Activated CD8-positive, alpha-beta memory T cell treated with anti-CD3 and anti-CD28 coated beads, Interleukin-2, amount 50 U/mL, for 1 hour (primary cell): ENCODE measurements at regions not wholly inside any gene's neighbourhood (a gene's known extent, or its start where the extent isn't known, plus 50 kb on each side); places are given as distances from the start of the nearest gene placed in this dataset.

ENCODE experiments used
- DNase-seq: peaks from one replicate; pipeline ENCODE4 v3.0.0-alpha.2; 2020; ENCODE audit errors: extremely low read depth

GRCh38 chr9:8262625-8263622 is 463.3 kb upstream of the DMAC1 start:
- DNase-seq: no peak

DNA sequence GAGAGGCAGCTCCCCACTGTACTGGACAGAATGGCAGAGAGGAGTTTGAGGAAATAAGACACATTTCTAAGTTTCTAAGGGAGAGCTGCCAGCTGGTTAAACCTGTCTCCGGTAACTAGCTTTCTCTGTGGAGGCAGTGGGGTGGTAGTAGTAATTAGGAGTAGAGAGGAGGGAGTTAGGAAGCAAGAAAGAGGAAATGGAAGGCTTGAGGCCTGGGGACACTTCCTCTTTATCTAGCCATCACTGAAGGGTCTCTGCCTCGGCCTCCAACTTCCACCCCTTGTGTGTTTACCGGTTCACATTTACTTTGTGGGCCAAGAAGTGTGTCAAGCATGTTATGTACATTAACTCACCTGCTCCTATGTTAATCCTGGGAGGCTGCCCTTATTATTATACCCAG is 462.2 kb upstream of the DMAC1 start:
- DNase-seq: no peak

GRCh38 chr9:8259028-8259427 is 459.4 kb upstream of the DMAC1 start:
- DNase-seq: no peak

DNA sequence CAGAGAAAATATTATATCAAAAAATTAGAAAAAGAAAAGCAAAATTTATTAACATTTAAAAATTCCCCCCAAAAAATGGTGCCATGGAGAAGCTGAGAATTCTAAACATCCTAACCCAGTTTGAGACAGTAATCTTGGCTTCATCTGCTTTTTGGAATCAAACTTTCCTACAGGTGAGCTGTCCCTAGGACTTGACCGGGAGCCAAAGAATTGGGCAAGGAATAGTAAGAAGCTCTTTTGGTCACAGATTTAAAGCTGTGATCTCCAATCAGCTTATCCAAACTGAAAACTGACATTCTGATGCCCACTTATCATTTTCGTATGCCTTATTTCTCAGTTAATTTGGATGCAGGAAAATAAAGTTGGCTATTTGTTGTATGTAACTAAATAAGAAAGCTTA is 457.3 kb upstream of the DMAC1 start:
- no peak for DNase-seq

DNA sequence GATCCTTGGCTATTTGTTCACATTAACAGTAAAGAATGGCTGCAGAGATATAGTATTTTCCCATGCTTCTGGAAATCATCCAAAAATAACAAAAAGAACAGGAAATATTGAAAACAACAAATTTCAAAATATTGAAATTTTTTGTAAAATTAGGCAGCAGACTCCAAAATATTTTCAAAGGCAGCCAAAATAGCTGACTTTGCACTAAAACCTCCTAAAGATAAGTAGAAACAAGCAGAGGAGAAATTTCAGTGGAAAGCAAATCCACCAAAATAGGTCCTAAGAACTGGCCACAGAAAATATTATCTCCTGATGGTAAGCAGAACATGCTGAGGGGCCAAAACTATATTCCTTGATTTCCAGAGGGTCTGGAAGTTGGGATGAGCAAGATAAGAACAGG is 456.3 kb upstream of the DMAC1 start:
- DNase-seq: no peak

GRCh38 chr9:8254541-8254940 is 455.0 kb upstream of the DMAC1 start:
- DNase-seq: no peak

GRCh38 chr9:8252445-8252844 is 452.9 kb upstream of the DMAC1 start:
- DNase-seq: no peak

DNA sequence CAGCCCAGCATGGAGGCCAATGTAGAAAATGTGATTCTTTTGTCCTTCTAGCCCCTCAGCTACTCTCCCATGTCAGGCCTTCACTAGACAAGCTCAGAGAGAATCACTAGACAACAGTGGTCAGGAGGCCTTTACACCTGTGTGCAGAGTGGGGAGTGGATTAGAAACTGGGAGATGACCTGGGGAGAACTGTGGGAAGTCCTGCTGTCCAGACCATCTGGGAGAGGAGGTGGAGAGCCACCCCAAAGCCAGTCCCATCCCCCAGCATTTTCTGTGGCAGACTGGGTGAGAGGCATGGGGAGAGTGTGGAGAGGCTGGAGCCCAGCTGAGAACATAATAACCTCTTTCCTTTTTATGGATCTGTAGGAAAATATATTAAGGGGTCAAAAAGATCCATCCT is 452.0 kb upstream of the DMAC1 start:
- no peak for DNase-seq

GRCh38 chr9:8244505-8245092 is 445.0 kb upstream of the DMAC1 start:
- no peak for DNase-seq

- DNase-seq: no peak
Observed at GRCh38 chr9:8241201-8241600, 441.6 kb upstream of the DMAC1 start.

DNA sequence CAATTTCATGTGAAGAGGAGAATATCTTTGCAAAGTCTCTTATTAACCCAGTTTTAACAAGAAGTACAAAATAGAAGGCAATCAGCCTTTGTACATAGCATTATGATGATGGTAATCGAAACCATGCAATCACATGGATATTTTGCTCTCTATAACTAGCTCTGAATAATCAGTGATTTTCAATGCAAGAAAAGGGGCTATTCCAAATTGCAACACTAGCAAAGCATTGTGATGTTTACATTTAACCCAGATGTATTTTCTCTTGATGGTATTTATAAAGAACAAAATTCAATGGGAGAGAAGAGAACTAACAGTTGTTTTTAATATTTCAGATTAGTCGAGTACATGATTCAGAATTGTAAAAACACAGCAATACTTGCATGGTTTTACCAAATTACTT is 437.5 kb upstream of the DMAC1 start:
- no peak for DNase-seq

- DNase-seq: no peak
Observed at GRCh38 chr9:8235489-8235888, 435.9 kb upstream of the DMAC1 start.

- DNase-seq: no peak
Observed at GRCh38 chr9:8234316-8234715, 434.7 kb upstream of the DMAC1 start.

- no peak for DNase-seq
Observed at GRCh38 chr9:8232726-8233125, 433.1 kb upstream of the DMAC1 start.

DNA sequence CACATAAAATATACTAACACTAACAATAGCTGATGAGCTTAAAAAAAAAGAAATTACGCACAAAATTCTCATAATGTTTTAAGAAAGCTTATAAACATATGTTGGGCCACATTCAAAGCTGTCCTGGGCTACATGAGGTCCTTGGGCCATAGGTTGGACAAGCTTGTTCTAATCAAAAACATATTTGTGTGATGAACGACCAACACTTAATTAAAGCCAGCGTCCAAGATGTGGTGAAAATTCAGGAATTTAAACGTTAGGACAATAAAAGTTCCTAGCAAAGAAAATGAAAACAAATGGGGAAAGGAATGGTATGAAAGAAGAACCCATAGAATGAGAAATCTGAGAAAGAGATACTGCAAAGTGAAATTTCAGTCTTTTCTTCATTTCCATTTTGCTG is 429.6 kb upstream of the DMAC1 start:
- DNase-seq: no peak

GRCh38 chr9:8224381-8224801 is 424.8 kb upstream of the DMAC1 start:
- no peak for DNase-seq

GRCh38 chr9:8223861-8224260 is 424.3 kb upstream of the DMAC1 start:
- no peak for DNase-seq

DNA sequence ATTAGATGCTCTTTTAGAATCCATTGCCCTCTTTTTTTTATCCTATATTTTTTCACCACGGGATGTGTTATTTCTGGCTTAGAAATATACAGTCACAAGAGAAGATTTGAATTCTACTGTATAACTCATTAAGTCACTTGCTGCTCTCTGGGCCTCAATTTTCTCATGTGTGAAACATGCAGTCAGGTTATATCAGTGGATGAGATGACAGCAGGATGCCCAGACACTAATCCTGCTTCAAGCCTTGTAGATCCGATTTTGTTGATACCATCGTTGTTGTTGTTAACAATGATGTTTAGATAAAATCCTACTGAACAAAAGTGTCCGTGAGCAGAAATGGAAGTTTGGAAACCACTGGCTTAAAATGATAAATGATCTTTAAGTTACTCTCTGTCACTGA is 421.9 kb upstream of the DMAC1 start:
- no peak for DNase-seq

DNA sequence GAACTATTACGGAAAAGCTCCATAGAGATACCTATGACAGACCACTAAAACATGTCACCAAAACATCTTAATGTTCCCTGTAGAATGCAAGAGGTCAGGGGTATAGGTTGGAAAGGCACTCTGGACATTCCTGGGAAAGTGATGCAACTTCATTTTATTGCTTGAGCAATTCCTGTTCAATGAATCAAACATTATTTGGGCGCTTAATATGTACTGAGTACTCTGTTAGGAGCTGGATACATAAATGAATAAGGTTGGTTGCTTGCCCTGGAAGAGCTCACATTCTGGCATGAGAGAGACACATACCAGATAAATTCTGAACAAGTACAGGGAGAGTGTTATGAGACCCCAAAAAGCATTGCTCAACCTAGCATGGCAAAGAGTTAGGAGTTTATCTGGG is 408.9 kb upstream of the DMAC1 start:
- no peak for DNase-seq

DNA sequence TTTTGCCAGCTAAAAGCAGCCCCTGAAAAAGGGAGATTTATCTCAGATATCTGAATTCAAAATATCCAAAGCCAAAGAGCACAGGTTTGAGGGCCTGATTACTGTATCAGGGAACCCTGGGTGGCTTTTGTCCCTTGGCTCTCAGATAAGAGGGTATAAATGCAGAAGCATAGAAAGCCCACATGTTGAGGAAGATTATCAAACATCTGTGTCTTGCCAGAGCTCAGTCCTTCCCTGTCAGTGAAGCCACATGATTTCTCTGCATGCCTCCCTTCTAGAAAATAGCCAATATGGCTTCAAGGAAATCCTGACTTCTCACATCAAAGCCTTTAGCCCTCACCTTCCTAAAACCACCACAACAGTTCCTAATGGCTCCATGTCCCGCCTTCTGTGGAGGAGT is 408.0 kb upstream of the DMAC1 start:
- no peak for DNase-seq

- DNase-seq: no peak
Observed at GRCh38 chr9:8206720-8207119, 407.1 kb upstream of the DMAC1 start.

DNA sequence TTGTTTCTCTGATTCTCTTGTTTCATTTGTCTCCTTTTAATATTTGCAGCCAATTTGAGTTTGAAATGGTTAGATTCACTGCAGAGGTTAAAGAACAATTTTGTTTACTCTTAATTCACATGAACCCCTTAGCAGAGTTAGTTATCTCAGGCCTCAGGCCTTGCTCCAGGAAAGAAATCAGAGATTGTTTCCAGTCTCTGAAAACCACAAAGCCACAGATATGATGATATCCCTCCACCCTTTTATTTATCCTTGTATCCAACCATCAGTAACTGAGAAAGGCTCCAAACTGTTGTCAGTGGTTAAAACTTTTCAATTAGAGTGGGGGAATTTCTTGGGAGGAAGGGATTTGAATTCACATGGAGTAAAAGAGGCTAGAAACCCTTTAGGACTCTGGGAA is 406.0 kb upstream of the DMAC1 start:
- no peak for DNase-seq

GRCh38 chr9:8189881-8190280 is 390.3 kb upstream of the DMAC1 start:
- DNase-seq: no peak
